ENCODE measurements at regions not wholly inside any gene's neighbourhood (a gene's known extent, or its start where the extent isn't known, plus 50 kb on each side); places are given as distances from the start of the nearest gene placed in this dataset.

DNA sequence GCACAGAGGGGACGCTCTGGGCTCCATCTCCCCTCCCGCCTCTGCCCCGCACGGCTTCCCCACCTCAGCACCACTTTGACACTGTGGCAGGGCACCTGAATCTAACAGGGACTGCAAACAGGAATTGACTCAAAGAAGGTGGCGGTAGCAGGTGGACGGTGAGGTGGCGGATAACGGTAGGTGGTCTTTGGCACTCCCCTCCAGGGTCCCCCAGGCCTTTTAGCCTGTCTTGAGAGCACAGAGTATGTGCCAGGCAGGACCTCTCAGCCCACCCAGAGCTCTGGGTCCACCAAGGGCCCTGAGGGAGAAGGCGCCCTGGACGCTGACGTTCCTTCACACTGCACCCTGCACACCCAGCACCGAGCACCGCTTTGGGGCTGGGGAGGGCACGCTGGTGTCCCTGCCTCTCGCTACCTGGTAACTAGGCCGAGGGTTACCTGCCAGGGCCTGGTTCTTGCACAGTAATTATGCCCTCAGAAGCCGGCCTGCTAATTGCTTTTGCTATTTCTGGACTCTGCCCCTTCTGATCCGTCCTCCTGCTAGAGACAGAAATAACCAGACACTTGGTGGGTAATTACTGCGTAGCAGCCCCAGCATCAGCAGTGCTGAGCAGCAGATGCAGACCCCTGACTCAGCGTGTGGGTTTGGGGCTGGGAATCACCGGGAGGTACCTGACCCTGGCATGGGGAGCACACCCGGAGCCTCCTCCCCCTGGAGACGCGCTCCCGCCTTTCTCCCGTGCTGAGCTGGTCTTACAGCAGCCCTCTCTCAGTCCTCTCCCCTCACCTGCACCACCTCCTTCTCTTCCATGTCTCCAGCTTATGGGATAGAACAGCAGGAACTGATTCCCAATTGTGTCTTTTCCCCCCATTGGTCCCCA, 103.3 kb upstream of the B3GAT1 start:
- no peak for DNase-seq (ENCODE audit: low read depth)

DNA sequence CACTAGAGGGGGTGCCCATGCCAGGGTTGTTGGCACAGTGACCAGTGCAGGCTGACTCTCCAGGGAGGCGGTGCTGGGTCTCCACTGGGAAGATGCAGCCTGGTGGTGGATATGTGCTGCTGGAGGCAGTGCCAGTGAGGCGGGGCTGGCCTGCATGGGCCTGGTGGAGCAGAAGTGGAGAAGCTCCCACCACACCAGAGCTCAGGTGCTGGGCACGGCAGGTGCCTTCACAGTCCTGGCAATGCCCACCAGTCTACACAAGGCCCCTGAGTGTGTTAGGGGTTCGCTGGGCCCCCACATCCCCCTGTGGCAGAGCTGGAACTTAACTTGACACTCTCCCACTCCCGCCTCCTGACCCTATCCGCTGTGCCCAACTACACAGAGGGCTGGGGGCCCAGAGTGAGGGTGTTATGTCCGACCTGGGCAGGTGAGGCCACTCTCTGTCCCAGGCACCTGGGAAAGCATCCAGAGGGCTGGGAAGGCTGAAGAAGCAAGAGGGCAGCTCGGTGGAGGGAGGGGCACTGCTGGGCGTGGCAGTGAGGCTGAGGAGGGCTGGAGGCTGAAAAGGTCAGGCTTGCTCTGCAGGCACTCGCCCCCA, 102.4 kb upstream of the B3GAT1 start:
- TF ChIP-seq, protein P1, sequence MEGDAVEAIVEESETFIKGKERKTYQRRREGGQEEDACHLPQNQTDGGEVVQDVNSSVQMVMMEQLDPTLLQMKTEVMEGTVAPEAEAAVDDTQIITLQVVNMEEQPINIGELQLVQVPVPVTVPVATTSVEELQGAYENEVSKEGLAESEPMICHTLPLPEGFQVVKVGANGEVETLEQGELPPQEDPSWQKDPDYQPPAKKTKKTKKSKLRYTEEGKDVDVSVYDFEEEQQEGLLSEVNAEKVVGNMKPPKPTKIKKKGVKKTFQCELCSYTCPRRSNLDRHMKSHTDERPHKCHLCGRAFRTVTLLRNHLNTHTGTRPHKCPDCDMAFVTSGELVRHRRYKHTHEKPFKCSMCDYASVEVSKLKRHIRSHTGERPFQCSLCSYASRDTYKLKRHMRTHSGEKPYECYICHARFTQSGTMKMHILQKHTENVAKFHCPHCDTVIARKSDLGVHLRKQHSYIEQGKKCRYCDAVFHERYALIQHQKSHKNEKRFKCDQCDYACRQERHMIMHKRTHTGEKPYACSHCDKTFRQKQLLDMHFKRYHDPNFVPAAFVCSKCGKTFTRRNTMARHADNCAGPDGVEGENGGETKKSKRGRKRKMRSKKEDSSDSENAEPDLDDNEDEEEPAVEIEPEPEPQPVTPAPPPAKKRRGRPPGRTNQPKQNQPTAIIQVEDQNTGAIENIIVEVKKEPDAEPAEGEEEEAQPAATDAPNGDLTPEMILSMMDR (conservative IDR thresholded peaks at IDR 0.05; ENCODE audit: low read depth, low read length), result no peak
- no peak overlapping the region for H3K4me3 ChIP-seq (ENCODE audit: low read length)
- DNase-seq (ENCODE audit: low read depth), result no peak

More for the DNA sequence above, 103.3 kb upstream of the B3GAT1 start:
- no peak overlapping the region for H3K4me3 ChIP-seq (ENCODE audit: low read length)
- TF ChIP-seq, protein P1 (conservative IDR thresholded peaks at IDR 0.05; ENCODE audit: low read depth, low read length), result no peak

DNA sequence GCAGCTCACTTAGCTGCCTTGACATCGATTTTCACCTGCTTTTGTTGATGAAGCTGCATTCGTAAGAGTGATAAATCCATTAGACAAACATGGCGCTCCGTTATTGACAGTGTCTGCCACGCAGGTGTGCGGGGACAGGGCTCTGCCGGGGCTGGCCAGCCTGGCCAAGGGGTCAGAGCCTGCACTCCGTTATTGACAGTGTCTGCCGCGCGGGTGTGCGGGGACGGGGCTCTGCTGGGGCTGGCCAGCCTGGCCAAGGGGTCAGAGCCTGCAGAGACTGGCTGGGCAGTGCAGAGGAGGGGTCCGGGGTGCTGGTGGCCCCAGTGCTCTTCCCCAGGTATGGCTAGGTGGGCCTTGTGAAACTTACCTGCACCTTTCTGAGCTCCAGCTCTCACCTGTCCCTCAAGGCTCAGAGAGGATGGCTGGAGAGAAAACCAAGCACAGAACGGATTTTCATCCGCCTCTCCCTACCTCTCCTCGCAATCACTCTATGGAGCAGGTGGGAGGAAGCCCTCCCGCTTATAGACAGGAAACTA, 101.6 kb upstream of the B3GAT1 start:
- H3K4me3 ChIP-seq (ENCODE audit: low read length), result no peak overlapping the region

DNA sequence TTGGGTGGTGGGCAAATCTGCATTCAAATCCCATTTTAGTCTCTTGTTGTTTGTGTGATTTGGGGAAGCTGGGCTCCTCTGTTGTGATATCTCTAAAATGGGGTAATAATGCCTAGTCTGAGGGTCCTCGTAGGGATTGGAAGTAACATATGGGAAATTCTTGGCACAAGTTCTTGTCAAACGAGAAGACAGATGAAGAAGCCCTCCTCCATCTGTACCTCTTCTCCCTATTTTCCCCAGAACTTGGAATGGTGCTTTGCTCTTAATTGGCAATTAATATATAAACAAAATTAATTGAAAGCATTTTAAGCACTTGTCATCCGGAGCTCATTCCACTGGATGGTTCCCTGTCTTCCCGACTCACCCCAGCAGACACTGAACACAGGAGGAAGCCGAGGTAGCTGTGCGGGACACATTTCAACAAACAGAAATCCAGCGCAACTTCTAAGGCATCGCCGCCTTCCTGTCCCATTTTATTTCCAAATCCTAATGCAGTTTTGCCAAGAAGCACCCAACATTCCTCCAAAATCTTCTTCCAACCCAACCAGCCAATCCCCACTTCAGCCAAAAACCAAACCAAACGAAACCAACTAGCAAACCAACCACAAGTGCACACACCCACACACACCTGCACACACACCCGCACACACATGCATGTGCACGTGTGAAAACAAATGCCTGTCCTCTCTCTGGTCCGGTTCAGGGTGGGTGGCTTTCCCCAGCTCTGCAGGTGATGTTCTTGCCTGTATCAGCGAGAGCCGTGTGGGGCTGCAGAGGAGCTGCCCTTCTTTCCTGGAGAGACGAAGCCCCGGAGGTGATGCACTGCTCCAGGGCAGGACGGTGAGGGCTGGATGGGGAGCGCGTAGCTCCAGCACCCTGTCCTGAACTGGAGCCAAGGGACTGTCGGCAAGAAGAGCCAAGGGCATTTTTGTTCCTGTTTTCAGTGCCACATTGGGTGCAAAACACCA, 100.8 kb upstream of the B3GAT1 start:
- DNase-seq (ENCODE audit: low read depth), result no peak
- no peak overlapping the region for H3K4me3 ChIP-seq (ENCODE audit: low read length)
- TF ChIP-seq, protein P1 (conservative IDR thresholded peaks at IDR 0.05; ENCODE audit: low read depth, low read length), result no peak

More for the DNA sequence above, 101.6 kb upstream of the B3GAT1 start:
- TF ChIP-seq, protein P1 (conservative IDR thresholded peaks at IDR 0.05; ENCODE audit: low read depth, low read length), result no peak
- DNase-seq (ENCODE audit: low read depth), result no peak

DNA sequence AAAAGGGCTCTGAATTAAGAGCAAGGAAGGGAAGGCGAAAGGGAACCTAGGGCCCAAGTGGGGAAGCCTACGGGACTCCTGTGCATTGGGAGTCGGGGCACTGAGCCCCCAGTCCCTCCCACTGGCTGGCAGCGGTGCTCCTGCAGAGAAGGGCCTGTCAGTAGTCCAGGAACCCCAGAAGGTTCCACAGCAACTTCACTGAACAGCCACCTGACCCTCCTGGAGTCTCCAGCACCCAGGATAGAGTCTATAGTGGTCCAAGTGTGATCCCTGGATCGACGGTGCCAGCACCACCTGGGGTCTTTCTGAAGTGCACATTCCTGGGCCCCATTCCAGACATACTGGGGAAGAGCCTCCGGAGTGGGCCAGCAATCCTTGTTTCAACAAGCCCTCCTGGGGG, 100.0 kb upstream of the B3GAT1 start:
- TF ChIP-seq, protein P1 (conservative IDR thresholded peaks at IDR 0.05; ENCODE audit: low read depth, low read length), result no peak
- no peak overlapping the region for H3K4me3 ChIP-seq (ENCODE audit: low read length)
- no peak for DNase-seq (ENCODE audit: low read depth)

DNA sequence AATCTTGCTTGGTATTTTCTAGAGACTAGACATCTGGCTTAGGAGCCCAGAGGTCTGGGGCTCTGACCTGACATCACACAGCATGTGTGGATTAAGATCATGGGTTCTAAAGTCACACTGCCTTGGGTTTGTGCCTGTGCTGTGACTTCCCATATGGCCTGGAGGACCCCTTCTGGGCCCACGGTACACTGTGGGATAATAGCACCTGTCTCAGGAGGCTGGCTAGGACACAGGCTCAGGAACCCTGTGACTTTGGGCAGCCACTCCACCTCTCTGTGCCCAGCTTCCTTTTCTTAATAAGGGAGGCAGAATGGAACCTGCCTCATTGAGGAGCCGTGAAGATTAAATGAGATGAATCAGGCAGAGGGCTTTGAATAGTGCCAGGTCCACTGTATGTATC, 99.2 kb upstream of the B3GAT1 start:
- TF ChIP-seq, protein P1 (conservative IDR thresholded peaks at IDR 0.05; ENCODE audit: low read depth, low read length), result no peak
- DNase-seq (ENCODE audit: low read depth), result no peak

More for the DNA sequence above, 99.2 kb upstream of the B3GAT1 start:
- no peak overlapping the region for H3K4me3 ChIP-seq (ENCODE audit: low read length)
